Activated CD4-positive, alpha-beta T cell treated with anti-CD3 and anti-CD28 coated beads, Interleukin-2, amount 50 U/mL, for 16 hours (primary cell): ENCODE measurements at regions not wholly inside any gene's neighbourhood (a gene's known extent, or its start where the extent isn't known, plus 50 kb on each side); places are given as distances from the start of the nearest gene placed in this dataset.
"Not testable (repeated sequence)": the region's sequence is repeated elsewhere in the genome, so short reads cannot be mapped to it uniquely, and the experiment has no call there.

Experiments
- DNase-seq: peaks from one replicate; pipeline ENCODE4 v3.0.0-alpha.2; 2020

DNA sequence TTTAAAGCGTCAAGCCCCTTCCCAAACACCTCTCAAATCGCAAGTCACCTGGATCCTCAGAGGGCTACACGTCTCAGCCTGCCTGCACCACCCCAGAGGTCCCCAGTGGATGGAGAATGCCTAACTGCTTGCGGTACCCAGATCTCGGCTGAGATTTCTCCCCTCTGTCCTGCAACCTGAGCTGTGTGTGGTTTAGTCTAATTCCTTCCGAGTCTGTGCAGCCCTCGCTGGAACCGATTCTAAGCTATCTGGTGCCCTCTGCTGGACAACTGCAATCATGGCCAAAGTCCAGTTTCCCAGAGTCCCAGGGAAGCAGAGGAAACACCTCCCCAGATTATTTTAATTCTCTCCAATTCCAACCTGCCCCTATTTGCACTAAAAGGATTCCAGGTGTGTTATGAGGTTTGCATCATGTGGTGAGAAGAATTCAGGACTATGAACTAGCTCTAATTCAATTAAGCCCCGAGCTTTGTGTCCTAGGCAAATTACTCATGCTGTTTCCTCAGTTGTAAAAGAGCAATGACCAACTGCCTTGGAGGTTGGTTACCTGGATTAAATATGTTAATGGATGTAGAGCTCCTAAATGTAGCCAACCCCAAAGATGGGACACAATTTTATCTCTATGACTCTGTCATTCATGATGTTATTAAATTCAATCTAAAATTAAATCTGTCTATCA, 276.1 kb upstream of the NCKAP5 start:
- DNase-seq: peak; percentile 62

DNA sequence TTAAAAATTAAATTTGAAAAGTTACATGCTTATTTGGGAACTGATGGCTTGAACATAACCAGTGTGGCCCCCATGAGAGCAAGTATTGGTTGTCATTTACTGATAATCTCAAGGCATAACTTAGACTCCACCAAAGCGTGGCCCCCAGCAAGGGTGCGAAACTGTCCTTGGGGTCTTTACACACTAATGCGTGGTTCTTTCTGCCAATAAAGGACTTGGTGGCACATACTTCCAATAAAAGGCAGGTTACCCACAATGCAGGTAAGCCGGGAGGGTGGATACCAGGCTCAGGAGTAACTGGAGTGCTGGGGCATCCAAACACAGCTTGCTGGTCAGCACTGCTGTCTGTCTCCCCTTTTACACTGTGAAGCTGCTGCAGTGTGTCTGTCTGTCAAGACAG, 278.2 kb upstream of the NCKAP5 start:
- DNase-seq: no peak

DNA sequence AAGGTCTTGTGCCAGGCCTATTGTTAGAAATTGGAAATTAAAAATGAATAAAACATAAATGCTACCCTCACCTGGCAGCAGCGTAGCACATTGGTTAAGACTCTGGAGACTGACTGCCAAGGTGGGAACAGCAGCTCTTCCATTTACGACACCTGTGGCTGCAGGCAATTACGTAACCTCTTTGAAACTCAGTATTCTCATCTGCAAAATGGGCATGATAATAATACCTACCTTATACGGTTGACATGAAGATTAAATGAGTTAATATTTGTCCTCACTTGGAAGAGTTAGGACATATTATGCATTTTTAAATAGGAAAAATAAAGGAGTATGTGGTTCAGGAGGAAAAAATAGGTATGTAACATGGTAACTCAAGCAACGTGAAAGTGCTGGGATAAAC, 279.3 kb upstream of the NCKAP5 start:
- no peak for DNase-seq

GRCh38 chr2:133848111-133848649, 279.9 kb upstream of the NCKAP5 start:
- no peak for DNase-seq

DNA sequence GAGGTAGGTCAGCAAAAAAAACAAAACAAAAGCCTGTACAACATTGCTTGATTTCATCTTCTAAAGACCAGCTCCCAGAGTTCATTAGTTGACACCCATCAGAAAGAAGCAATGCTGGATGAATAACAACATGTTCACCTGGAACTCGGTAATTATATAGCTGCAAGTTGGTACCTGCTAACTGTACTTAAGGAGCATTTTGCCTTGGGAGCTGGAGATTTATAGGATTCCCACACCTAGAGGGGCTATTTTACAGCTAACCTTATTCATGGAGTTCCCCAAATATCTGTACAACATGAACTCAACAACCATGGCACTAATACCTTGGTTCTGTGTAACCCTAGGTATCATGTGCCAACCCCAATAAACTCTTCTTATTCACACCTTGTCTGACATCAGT, 281.1 kb upstream of the NCKAP5 start:
- DNase-seq: no peak

- no peak for DNase-seq
Measured at GRCh38 chr2:133854603-133855200, 286.4 kb upstream of the NCKAP5 start.

DNA sequence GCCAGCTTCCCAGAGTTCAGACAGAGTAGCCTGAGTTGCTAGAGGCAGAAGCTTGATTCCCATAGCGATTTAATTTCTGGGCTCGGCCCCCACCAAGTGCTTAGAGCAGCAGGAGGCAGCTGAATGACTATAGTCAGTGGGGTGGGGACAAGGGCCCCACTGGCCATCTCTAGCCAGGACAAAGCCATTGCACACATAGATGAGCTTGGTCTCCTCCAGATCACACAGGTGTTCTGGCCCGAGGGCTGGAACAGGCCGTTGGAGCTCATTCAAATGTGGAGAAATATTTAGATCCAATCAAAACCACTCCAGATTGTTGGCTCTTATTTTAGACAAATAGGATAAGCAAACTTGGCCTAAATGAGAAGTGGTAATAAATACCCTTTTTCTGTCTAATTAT, 287.3 kb upstream of the NCKAP5 start:
- DNase-seq: no peak

GRCh38 chr2:133856678-133857077, 288.4 kb upstream of the NCKAP5 start:
- no peak for DNase-seq

DNA sequence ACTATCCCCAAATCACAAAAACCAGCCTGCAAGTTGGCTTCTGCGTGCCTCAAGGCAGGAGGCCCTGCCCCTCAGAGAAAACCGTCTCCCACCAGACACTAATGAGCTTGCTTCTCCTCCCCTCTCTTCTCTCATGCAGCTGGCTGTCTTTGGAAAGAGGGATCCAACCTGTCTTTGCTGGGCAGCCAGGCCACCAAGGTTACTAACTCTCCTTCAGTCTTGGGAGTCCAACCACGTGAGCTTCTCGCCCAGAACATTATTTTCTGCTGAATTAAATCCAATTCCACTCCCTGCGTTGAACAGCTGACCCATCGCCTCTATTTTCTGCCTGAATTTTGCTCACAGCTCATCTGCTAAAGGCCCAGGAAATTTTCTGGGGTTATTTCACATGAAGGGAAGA, 291.3 kb upstream of the NCKAP5 start:
- no peak for DNase-seq

- DNase-seq: no peak
Measured at GRCh38 chr2:133862400-133862977, 294.2 kb upstream of the NCKAP5 start.

DNA sequence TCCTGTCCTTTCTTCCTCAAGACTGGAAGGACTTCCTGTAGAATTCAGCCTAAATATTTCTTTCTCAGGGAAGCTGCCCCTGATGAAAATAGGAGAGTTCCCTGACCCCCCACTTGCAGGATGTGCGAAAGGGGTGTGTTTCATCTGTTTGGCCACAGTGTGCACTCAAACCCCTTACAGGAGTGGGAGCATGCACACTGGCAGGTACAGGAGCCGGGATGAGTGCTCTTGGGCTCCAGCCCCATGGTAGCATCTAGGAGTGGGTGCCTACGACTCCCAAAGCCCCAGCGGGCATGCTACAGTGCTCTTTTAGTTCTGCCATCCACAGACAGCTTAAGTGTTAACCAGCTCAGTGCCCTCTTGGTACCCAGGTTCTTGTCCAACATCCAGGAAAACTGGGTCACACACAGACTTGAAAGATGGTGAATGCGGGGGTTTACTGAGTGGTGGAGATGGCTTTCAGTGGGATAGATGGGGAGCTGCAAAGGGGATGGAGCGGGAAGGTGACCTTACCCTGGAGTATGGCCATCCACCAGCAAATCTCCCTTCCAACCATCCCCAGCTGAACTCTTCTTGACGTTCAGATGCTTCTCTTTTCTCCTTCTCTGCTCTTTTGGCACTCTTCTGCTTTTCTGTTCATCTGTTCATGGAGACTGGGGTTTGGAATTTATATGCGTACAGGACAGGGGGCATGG, 295.0 kb upstream of the NCKAP5 start:
- DNase-seq: no peak

DNA sequence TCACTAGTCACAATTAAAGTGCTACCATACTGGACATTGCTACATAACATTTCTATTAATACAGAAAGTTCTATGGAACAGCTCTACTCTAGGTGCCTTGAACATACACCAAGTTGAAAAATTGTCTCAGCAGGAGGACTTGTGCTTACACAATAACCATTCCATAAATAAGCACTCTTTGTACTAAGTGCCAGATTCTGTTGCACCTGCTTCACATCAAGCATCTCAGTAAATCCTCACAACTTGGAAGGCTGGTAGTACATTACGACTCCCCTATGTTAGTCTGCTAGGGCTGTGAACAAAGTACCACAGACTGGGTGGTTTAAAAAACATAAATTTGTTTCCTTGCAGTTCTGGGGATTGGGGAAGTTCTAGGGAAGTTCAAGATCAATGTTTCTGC, 296.9 kb upstream of the NCKAP5 start:
- DNase-seq: no peak

DNA sequence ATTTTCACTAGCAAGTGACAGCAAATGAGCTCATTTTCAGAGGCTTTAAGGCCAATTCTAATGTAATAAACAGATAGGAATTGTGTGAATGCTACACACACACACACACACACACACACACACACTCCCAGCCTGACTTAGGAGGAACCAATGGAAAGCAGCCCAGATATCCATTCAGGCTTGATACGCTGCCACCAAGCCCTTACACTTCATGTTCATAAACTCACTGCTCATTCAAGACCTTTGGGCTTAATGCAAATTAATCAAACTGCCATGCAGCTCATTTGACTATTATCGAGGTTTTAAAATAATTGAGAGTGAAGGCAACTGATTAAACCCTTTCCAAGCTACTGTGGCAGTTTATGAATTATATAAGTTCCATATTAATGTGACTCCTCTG, 298.9 kb upstream of the NCKAP5 start:
- DNase-seq: no peak

GRCh38 chr2:133871545-133872209, 303.4 kb upstream of the NCKAP5 start:
- no peak for DNase-seq

DNA sequence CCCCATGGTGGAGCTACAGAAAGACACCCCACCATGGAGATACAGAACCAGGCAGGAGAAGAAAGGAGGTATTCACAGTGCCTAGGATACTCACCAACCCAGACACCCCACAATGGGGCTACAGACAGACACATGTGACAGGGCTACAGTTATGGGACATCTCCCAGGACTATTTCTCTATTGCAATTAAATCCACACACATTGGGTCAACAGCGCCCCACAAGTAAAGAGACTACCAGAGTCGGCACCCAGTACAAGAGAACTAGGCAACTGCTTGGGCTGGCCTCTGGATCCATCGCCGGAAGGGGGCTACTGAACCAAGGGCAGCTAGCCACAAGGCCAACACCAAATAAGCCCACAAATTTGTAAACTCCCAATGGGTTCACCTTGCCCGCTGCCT, 310.1 kb upstream of the NCKAP5 start:
- DNase-seq: no peak

DNA sequence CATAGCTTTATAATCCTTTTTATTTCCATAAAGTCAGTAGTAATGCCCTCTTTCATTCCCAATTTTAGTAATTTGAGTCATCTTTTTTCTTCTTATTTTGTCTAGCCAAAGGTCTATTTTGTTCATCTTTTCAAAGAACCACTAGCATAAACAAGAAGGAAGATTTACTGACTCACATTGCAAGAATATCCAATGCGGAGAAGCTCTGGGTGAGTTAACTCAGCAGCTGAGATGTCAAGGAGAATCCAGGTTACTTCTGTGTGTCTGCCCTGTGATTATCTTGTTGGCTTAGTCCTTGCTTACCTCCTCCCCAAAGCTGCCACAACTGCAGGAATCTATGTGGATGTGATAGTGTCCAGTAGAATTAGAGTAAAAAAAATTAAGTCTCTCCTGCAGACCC, 311.4 kb upstream of the NCKAP5 start:
- DNase-seq: no peak

- DNase-seq: not testable (repeated sequence)
Measured at GRCh38 chr2:133882159-133882558, 313.9 kb upstream of the NCKAP5 start.

GRCh38 chr2:133884739-133885381, 316.6 kb upstream of the NCKAP5 start:
- DNase-seq: no peak

DNA sequence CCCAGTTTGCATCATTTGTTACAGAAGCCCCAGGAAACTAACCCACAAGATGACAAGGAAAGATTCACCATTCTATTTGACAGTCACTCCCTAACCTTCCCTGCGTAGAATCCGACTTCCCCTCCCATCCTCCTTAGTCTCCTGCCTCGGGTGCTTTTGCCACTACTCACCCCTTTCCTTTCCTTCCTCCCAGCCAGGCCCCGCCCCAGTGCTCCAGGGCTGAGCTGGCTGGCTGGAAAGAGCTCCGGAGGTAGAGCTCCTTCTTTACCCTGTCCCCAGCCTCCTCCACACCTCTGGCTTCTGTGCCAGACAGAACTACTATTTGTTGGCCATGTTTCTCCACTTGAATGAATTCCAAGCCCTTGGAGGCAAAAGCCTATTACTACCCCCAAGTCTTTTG, 317.6 kb upstream of the NCKAP5 start:
- DNase-seq: no peak

DNA sequence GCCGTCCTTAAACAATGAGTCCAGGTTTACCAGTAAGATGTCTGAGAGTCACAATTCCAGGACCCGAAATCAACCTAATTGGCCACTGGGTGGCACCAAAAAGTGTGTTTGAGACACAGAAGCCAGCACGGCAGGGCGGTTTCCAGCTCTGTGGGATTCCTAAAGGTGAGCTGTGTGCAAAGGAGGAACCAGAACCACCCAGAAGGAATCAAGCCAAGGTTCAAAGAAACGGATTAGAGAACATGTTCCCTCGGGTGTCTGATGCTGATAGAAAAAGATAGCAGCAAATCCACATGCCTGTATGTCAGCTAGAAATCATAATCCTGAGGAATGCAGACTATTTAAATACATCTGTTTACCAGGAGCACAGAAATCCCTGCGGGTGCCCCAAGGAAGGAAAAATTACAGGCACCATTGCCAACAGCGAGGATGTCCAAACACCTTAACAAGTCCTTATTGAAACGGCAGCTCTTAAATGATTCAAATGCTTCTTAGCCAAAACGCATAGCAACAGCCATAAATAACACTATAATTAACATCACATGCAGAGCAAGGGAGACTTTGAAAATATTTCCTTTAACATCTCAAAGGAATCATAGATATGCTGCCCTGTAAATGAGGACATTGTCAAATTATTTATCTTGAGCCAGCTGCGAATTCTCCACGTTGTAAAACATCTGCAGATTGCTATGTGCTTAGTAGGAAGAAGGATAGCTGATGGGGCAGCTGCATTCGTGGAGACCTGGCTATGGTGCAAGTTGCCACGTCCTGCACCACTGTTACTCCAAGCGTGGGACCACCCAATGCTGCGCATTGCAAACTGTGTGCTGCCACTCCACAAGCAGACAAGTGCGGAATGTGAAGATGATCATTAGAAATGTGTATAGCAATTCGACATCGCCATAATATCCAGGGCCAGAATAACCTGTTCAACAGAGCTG, 318.7 kb upstream of the NCKAP5 start:
- peak; percentile 49 for DNase-seq

DNA sequence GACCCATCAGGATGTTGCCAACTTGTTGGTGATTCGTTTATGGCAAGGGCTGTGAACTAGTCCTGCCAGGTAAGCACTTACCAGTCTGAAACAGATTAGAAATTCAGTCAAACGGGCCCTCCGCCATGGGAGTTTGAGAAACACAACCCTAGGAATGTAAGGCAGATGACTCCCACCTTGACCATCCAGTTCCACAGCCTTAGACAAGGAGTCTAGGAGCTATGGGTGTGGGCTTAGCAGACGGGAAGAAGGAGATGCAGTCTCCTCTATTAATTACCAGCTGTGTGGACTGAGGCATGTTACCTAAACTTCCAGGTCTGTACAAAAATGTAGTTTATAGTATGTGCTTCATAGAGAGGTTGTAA, 319.4 kb upstream of the NCKAP5 start:
- DNase-seq: no peak

DNA sequence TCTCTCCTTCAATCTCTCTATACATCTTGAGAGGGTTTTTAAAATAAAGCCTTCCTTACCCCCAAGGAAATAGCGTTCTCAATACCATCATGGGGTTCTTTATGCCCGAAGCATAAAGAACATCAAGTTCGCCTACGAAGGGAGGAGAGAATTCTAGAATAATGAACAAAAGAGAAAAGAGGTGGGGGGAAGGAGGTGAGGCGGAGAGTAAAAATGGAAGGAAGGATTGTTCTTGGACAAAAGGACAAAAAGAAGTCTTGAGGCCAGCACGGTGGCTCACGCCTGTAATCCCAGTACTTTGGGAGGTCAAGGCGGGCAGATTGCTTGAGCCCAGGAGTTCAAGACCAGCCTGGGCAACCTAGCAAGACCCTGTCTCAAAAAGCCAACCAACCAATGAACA, 319.8 kb upstream of the NCKAP5 start:
- DNase-seq: no peak
